ENCODE measurements at regions not wholly inside any gene's neighbourhood (a gene's known extent, or its start where the extent isn't known, plus 50 kb on each side); places are given as distances from the start of the nearest gene placed in this dataset.

DNA sequence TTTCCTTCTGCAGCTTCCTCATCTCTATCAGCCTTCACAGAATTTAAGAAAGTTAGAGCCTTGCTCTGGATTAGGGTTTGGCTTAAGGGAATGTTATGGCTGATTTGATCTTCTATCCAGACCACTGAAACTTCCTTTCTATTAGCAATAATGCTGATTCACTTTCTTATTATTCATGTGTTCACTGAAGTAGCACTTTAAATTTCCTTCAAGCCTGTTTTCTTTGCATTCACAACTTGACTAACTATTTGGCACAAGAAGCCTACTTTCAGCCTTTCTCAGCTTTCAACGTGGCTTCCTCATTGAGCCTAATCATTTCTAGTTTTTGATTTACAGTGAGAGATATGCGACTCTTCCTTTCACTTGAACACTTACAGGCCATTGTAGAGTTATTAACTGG, 528.5 kb downstream of the PLPP3 start:
- intact Hi-C loops (cut with DNase I): no loop called here
- TF ChIP-seq, protein P1, sequence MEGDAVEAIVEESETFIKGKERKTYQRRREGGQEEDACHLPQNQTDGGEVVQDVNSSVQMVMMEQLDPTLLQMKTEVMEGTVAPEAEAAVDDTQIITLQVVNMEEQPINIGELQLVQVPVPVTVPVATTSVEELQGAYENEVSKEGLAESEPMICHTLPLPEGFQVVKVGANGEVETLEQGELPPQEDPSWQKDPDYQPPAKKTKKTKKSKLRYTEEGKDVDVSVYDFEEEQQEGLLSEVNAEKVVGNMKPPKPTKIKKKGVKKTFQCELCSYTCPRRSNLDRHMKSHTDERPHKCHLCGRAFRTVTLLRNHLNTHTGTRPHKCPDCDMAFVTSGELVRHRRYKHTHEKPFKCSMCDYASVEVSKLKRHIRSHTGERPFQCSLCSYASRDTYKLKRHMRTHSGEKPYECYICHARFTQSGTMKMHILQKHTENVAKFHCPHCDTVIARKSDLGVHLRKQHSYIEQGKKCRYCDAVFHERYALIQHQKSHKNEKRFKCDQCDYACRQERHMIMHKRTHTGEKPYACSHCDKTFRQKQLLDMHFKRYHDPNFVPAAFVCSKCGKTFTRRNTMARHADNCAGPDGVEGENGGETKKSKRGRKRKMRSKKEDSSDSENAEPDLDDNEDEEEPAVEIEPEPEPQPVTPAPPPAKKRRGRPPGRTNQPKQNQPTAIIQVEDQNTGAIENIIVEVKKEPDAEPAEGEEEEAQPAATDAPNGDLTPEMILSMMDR (IDR thresholded peaks at IDR 0.05): no peak
- TF ChIP-seq POLR2A (IDR thresholded peaks at IDR 0.05): no peak
- peaks cover 0 to 7% (median 0%) of the 10 kb centered on the region in 3 donors for H3K9me3 ChIP-seq
- ATAC-seq (no peak), DNase-seq (no peak)
- H3K27ac ChIP-seq: no peak overlapping the region
- no peaks in the 10 kb centered on the region for H3K27me3 ChIP-seq
- no peaks in the 10 kb centered on the region for H3K36me3 ChIP-seq (replicated peaks in 1 of 2; ENCODE audit: insufficient read depth in 1 of 2, low read depth in 2 of 2)
- H3K4me3 ChIP-seq: no peak overlapping the region
- WGBS, 2 donors: 69 to 72% methylated on average over 2 of the region's 2 CpGs
- no peaks in the 10 kb centered on the region for H3K4me1 ChIP-seq

DNA sequence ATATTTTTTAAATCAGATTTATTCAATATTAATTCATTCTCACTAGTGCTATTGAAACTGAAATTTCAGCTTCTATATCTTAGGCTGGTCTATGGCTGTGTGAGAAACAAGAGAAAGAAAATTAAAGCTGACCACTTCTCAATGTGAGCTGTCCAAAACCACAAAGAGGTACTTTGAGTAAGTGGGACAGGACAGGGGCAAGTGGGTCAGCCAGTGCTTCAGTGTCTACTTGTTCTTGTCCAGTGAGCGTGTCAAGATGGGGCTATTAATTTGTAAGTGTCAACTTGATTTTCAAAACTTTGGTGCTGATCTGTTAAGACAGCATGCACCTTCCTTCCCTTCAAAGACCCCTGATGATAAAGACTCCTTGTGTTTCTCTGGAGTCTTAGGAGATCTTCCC, 533.9 kb downstream of the PLPP3 start:
- WGBS, 2 donors: 79 to 82% methylated on average over 1 of the region's 1 CpG
- Histone ChIP-seq H3K27me3 (no peaks in the 10 kb centered on the region), H3K27ac (no peak overlapping the region), H3K4me1 (no peaks in the 10 kb centered on the region), H3K9me3 (peaks cover 0 to 4% (median 0%) of the 10 kb centered on the region in 3 donors), H3K4me3 (no peak overlapping the region), H3K36me3 (replicated peaks in 1 of 2; ENCODE audit: insufficient read depth in 1 of 2, low read depth in 2 of 2) (no peaks in the 10 kb centered on the region)
- intact Hi-C loops (cut with DNase I): no loop called here
- TF ChIP-seq POLR2A (IDR thresholded peaks at IDR 0.05): no peak
- TF ChIP-seq, protein P1 (IDR thresholded peaks at IDR 0.05): no peak
- no peak for ATAC-seq
- no peak for DNase-seq

DNA sequence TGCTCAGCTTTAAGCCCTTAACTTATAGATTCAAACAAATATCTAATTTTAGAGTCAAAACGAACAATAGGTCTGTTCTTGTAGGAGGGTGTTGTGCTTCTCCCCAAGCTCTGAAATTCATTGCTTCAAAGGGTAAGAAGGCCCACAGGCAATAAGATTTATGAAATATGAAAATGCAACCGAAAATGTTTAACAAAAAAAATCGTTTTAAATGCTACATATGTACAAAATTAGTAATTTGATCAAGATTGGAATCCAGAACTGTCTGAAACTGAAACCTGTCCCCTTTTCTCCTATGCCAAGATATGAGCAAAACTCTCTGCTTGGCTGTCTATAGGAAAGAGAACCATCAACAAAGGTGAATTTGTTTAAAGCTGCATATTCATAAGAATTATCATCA, 534.3 kb downstream of the PLPP3 start:
- Histone ChIP-seq H3K36me3 (replicated peaks in 1 of 2; ENCODE audit: insufficient read depth in 1 of 2, low read depth in 2 of 2) (no peaks in the 10 kb centered on the region), H3K27ac (no peak overlapping the region), H3K9me3 (no peaks in the 10 kb centered on the region), H3K27me3 (no peaks in the 10 kb centered on the region), H3K4me1 (no peaks in the 10 kb centered on the region), H3K4me3 (no peak overlapping the region)
- WGBS, 2 donors: 41 to 51% methylated on average over 3 of the region's 3 CpGs
- TF ChIP-seq, protein P1 (IDR thresholded peaks at IDR 0.05): no peak
- TF ChIP-seq POLR2A (IDR thresholded peaks at IDR 0.05): no peak
- no peak for ATAC-seq
- intact Hi-C loops (cut with DNase I): no loop called here
- DNase-seq: no peak

DNA sequence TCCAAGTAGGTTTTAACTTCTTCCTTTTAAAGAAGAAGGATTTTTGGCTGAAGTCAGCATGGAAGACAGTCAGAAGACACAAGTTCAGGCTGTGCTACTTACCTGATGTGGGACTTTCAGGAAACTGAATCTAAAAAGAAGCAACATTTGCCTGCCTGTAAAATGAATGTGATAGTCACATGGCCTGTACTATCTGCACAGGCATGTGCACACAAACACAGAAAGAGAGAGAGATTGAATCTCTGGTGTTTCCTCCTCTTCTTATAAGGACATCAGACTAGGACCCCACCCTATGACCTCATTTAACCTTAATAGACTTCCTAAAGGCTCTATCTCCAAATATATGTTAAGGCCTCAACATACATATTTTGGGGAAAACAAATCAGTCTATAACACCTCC, 542.9 kb downstream of the PLPP3 start:
- no peak for DNase-seq
- Histone ChIP-seq H3K4me3 (no peak overlapping the region), H3K27ac (no peak overlapping the region), H3K36me3 (replicated peaks in 1 of 2; ENCODE audit: insufficient read depth in 1 of 2, low read depth in 2 of 2) (no peaks in the 10 kb centered on the region), H3K27me3 (no peaks in the 10 kb centered on the region), H3K4me1 (no peaks in the 10 kb centered on the region), H3K9me3 (no peaks in the 10 kb centered on the region)
- ATAC-seq: no peak
- TF ChIP-seq POLR2A (IDR thresholded peaks at IDR 0.05): no peak
- TF ChIP-seq, protein P1 (IDR thresholded peaks at IDR 0.05): no peak
- intact Hi-C loops (cut with DNase I): no loop called here

DNA sequence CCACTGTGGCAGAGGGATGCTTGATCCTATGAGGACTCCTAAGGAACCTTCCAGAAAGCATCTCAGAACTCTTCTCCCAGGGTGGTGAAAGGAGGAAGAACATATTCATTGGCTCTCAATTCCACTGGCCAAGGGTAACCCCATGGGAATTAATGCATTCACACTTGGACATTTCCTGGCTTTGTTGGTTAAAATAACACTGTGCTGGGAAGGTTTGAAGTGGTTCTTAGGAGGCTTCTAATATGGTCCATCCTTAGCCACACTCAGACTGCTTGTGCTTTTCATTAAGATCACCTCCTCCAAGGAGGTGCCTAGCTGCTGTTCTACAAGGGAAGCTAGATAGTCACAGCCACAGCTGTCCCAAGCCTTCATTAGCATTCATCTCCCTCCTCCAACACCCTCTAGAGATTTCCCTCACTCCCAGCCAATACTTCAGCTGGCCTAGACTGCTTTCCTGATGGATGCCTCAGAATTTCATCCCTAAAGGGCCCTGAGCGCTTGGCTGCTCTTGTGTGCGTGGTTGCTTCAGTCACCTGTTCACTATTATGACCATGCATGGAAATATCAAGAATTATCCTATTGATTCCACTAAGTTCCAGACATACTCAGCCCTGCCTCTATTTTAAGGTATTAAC, 544.4 kb downstream of the PLPP3 start:
- ATAC-seq (no peak), DNase-seq (no peak)
- Histone ChIP-seq H3K27ac (no peak overlapping the region), H3K4me1 (no peaks in the 10 kb centered on the region), H3K9me3 (no peaks in the 10 kb centered on the region), H3K36me3 (replicated peaks in 1 of 2; ENCODE audit: insufficient read depth in 1 of 2, low read depth in 2 of 2) (no peaks in the 10 kb centered on the region), H3K27me3 (no peaks in the 10 kb centered on the region), H3K4me3 (no peak overlapping the region)
- TF ChIP-seq, protein P1 (IDR thresholded peaks at IDR 0.05): no peak
- TF ChIP-seq POLR2A (IDR thresholded peaks at IDR 0.05): no peak
- intact Hi-C loops (cut with DNase I): no loop called here
- 93 to 100% methylated on average over 2 of the region's 2 CpGs for WGBS, 2 donors
